Effector CD8-positive, alpha-beta T cell (primary cell): ENCODE measurements at regions not wholly inside any gene's neighbourhood (a gene's known extent, or its start where the extent isn't known, plus 50 kb on each side); places are given as distances from the start of the nearest gene placed in this dataset.
"Not testable (repeated sequence)": the region's sequence is repeated elsewhere in the genome, so short reads cannot be mapped to it uniquely, and the experiment has no call there.

Experiments used
- DNase-seq: peaks from one replicate; lab custom pipeline; 2025; lab: John Stamatoyannopoulos, UW

- DNase-seq: no peak
Measured at GRCh38 chr12:131455218-131455506, 255.7 kb upstream of the SFSWAP start.

GRCh38 chr12:131455581-131456110 lies 255.2 kb upstream of the SFSWAP start:
- DNase-seq: no peak

GRCh38 chr12:131456301-131457027 lies 254.4 kb upstream of the SFSWAP start:
- DNase-seq: no peak

GRCh38 chr12:131457028-131457310 lies 253.9 kb upstream of the SFSWAP start:
- DNase-seq: no peak

- no peak for DNase-seq
Measured at GRCh38 chr12:131457331-131458047, 253.4 kb upstream of the SFSWAP start.

GRCh38 chr12:131458048-131458374 lies 252.9 kb upstream of the SFSWAP start:
- no peak for DNase-seq

- DNase-seq: no peak
Measured at GRCh38 chr12:131458931-131459772, 251.7 kb upstream of the SFSWAP start.

- DNase-seq: no peak
Measured at GRCh38 chr12:131459773-131460365, 251.0 kb upstream of the SFSWAP start.

GRCh38 chr12:131460520-131460919 lies 250.4 kb upstream of the SFSWAP start:
- no peak for DNase-seq

GRCh38 chr12:131461096-131461495 lies 249.8 kb upstream of the SFSWAP start:
- DNase-seq: no peak

GRCh38 chr12:131463174-131463573 lies 247.7 kb upstream of the SFSWAP start:
- DNase-seq: no peak

- no peak for DNase-seq
Measured at GRCh38 chr12:131464081-131464480, 246.8 kb upstream of the SFSWAP start.

GRCh38 chr12:131466306-131466705 lies 244.6 kb upstream of the SFSWAP start:
- no peak for DNase-seq

GRCh38 chr12:131466932-131467331 lies 244.0 kb upstream of the SFSWAP start:
- DNase-seq: no peak

- DNase-seq: no peak
Measured at GRCh38 chr12:131468206-131468605, 242.7 kb upstream of the SFSWAP start.

- not testable (repeated sequence) for DNase-seq
Measured at GRCh38 chr12:131469945-131470344, 240.9 kb upstream of the SFSWAP start.

GRCh38 chr12:131471271-131471905 lies 239.5 kb upstream of the SFSWAP start:
- DNase-seq: no peak

- no peak for DNase-seq
Measured at GRCh38 chr12:131471946-131472732, 238.8 kb upstream of the SFSWAP start.

- no peak for DNase-seq
Measured at GRCh38 chr12:131473261-131473660, 237.6 kb upstream of the SFSWAP start.

- no peak for DNase-seq
Measured at GRCh38 chr12:131473741-131474709, 236.9 kb upstream of the SFSWAP start.
